ENCODE measurements at regions not wholly inside any gene's neighbourhood (a gene's known extent, or its start where the extent isn't known, plus 50 kb on each side); places are given as distances from the start of the nearest gene placed in this dataset.

DNA sequence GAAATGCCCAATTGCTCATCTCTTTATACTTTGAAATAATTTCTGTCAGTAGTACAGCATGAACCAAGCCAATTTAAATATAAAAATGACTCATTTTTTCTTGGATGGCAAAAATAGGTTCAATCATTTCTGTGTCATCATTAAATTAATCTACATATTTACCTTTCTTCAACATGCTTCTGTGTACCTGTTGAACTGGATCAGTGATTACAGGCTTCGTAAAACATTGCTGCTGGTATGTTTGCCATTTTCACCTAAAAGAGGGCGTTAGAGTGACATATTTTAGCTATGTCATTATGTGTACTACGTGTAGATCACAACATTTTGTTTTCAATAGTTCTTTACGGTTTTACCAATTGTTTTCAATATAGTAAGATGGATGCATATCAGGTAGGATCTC lies 340.5 kb upstream of the MAOA start:
- Histone ChIP-seq H3K4me3 (ENCODE audit: insufficient read length, low read depth) (no peak overlapping the region), H3K9ac (ENCODE audit: insufficient read length, low read depth) (no peak overlapping the region), H3K9me3 (ENCODE audit: insufficient read depth, low read length) (no peaks in the 10 kb centered on the region), H3K36me3 (ENCODE audit: insufficient read depth, insufficient read length, low read length) (no peaks in the 10 kb centered on the region), H3K4me1 (ENCODE audit: insufficient read depth, insufficient read length) (no peaks in the 10 kb centered on the region), H3K27me3 (ENCODE audit: insufficient read depth, insufficient read length) (no peaks in the 10 kb centered on the region)
- TF ChIP-seq YY1 (IDR thresholded peaks at IDR 0.05; ENCODE audit: insufficient read depth, insufficient read length) (no peak), ZNF274 (IDR thresholded peaks at IDR 0.05; ENCODE audit: low read depth, low read length) (no peak), SUZ12 (IDR thresholded peaks at IDR 0.05; ENCODE audit: extremely low read depth, insufficient read depth, insufficient read length) (no peak)
- DNase-seq (ENCODE audit: low read depth, low spot score), result no peak

DNA sequence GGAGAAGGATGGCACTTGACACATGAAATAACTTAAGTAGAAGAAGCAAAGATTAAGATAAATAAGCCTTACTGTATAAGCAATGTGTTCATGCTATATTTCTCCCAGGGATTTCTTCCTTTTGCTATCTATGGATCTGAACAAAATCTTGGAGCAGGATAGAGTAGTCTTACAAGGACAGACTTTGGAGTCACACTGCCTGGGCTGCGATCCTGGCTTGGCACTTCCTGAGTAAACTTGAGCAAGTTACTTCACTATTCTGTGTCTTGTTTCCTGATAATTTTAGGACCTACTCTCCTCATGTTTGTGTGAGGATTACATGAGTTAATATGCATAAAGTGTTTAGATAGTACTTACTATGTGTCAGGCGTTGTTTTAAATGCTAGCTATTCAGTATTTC lies 340.0 kb upstream of the MAOA start:
- H3K36me3 ChIP-seq (ENCODE audit: insufficient read depth, insufficient read length, low read length), result no peaks in the 10 kb centered on the region
- H3K4me1 ChIP-seq (ENCODE audit: insufficient read depth, insufficient read length), result no peaks in the 10 kb centered on the region
- no peak for TF ChIP-seq SUZ12 (IDR thresholded peaks at IDR 0.05; ENCODE audit: extremely low read depth, insufficient read depth, insufficient read length)
- TF ChIP-seq YY1 (IDR thresholded peaks at IDR 0.05; ENCODE audit: insufficient read depth, insufficient read length), result no peak
- no peak for TF ChIP-seq ZNF274 (IDR thresholded peaks at IDR 0.05; ENCODE audit: low read depth, low read length)
- H3K4me3 ChIP-seq (ENCODE audit: insufficient read length, low read depth), result no peak overlapping the region
- no peaks in the 10 kb centered on the region for H3K27me3 ChIP-seq (ENCODE audit: insufficient read depth, insufficient read length)
- DNase-seq (ENCODE audit: low read depth, low spot score), result no peak
- H3K9me3 ChIP-seq (ENCODE audit: insufficient read depth, low read length), result no peaks in the 10 kb centered on the region
- no peak overlapping the region for H3K9ac ChIP-seq (ENCODE audit: insufficient read length, low read depth)

GRCh38 chrX:43317378-43317777 lies 338.7 kb upstream of the MAOA start:
- Histone ChIP-seq H3K9me3 (ENCODE audit: insufficient read depth, low read length) (no peaks in the 10 kb centered on the region), H3K9ac (ENCODE audit: insufficient read length, low read depth) (no peak overlapping the region), H3K27me3 (ENCODE audit: insufficient read depth, insufficient read length) (no peaks in the 10 kb centered on the region), H3K36me3 (ENCODE audit: insufficient read depth, insufficient read length, low read length) (no peaks in the 10 kb centered on the region), H3K4me3 (ENCODE audit: insufficient read length, low read depth) (no peak overlapping the region), H3K4me1 (ENCODE audit: insufficient read depth, insufficient read length) (no peaks in the 10 kb centered on the region)
- no peak for DNase-seq (ENCODE audit: low read depth, low spot score)
- TF ChIP-seq ZNF274 (IDR thresholded peaks at IDR 0.05; ENCODE audit: low read depth, low read length) (no peak), SUZ12 (IDR thresholded peaks at IDR 0.05; ENCODE audit: extremely low read depth, insufficient read depth, insufficient read length) (no peak), YY1 (IDR thresholded peaks at IDR 0.05; ENCODE audit: insufficient read depth, insufficient read length) (no peak)

GRCh38 chrX:43328358-43328946 lies 327.6 kb upstream of the MAOA start:
- no peak for DNase-seq (ENCODE audit: low read depth, low spot score)
- no peak overlapping the region for H3K9ac ChIP-seq (ENCODE audit: insufficient read length, low read depth)
- no peak for TF ChIP-seq SUZ12 (IDR thresholded peaks at IDR 0.05; ENCODE audit: extremely low read depth, insufficient read depth, insufficient read length)
- no peak for TF ChIP-seq YY1 (IDR thresholded peaks at IDR 0.05; ENCODE audit: insufficient read depth, insufficient read length)
- no peak for TF ChIP-seq ZNF274 (IDR thresholded peaks at IDR 0.05; ENCODE audit: low read depth, low read length)
- no peaks in the 10 kb centered on the region for H3K36me3 ChIP-seq (ENCODE audit: insufficient read depth, insufficient read length, low read length)
- no peaks in the 10 kb centered on the region for H3K4me1 ChIP-seq (ENCODE audit: insufficient read depth, insufficient read length)
- no peaks in the 10 kb centered on the region for H3K27me3 ChIP-seq (ENCODE audit: insufficient read depth, insufficient read length)
- peaks cover 23% of the 10 kb centered on the region; the same call in 1 of the 2 replicates for H3K9me3 ChIP-seq (ENCODE audit: insufficient read depth, low read length)
- H3K4me3 ChIP-seq (ENCODE audit: insufficient read length, low read depth), result no peak overlapping the region

- no peaks in the 10 kb centered on the region for H3K4me1 ChIP-seq (ENCODE audit: insufficient read depth, insufficient read length)
- TF ChIP-seq YY1 (IDR thresholded peaks at IDR 0.05; ENCODE audit: insufficient read depth, insufficient read length), result no peak
- TF ChIP-seq SUZ12 (IDR thresholded peaks at IDR 0.05; ENCODE audit: extremely low read depth, insufficient read depth, insufficient read length), result no peak
- no peak for TF ChIP-seq ZNF274 (IDR thresholded peaks at IDR 0.05; ENCODE audit: low read depth, low read length)
- DNase-seq (ENCODE audit: low read depth, low spot score), result no peak
- H3K4me3 ChIP-seq (ENCODE audit: insufficient read length, low read depth), result no peak overlapping the region
- H3K36me3 ChIP-seq (ENCODE audit: insufficient read depth, insufficient read length, low read length), result no peaks in the 10 kb centered on the region
- no peak overlapping the region for H3K9ac ChIP-seq (ENCODE audit: insufficient read length, low read depth)
- H3K27me3 ChIP-seq (ENCODE audit: insufficient read depth, insufficient read length), result no peaks in the 10 kb centered on the region
- H3K9me3 ChIP-seq (ENCODE audit: insufficient read depth, low read length), result peaks cover 15% of the 10 kb centered on the region
Measured at GRCh38 chrX:43333543-43333942, 322.6 kb upstream of the MAOA start.

GRCh38 chrX:43345166-43345565 lies 310.9 kb upstream of the MAOA start:
- DNase-seq (ENCODE audit: low read depth, low spot score), result no peak
- Histone ChIP-seq H3K9me3 (ENCODE audit: insufficient read depth, low read length) (no peaks in the 10 kb centered on the region), H3K4me1 (ENCODE audit: insufficient read depth, insufficient read length) (no peaks in the 10 kb centered on the region), H3K4me3 (ENCODE audit: insufficient read length, low read depth) (no peak overlapping the region), H3K27me3 (ENCODE audit: insufficient read depth, insufficient read length) (no peaks in the 10 kb centered on the region), H3K36me3 (ENCODE audit: insufficient read depth, insufficient read length, low read length) (no peaks in the 10 kb centered on the region), H3K9ac (ENCODE audit: insufficient read length, low read depth) (no peak overlapping the region)
- TF ChIP-seq ZNF274 (IDR thresholded peaks at IDR 0.05; ENCODE audit: low read depth, low read length) (no peak), SUZ12 (IDR thresholded peaks at IDR 0.05; ENCODE audit: extremely low read depth, insufficient read depth, insufficient read length) (no peak), YY1 (IDR thresholded peaks at IDR 0.05; ENCODE audit: insufficient read depth, insufficient read length) (no peak)

DNA sequence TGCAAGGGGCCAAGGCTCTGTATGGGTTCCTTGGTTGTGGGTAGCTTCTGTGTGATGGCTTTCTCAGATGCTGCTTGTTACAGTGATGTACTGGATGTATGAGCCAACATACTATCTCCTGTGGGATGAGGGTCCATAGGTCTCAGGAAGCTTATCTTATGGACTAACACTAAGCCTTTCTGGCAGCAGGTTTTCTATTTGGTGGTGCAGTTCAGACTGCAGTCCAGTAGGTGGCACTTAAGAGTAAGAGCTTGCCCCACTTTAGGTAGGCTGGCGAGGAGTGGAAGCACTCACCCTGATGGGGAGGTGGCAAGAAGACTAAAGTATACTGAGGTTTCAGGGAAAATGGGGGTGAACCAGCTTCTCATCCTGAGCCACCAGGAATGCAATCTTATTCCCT lies 306.7 kb upstream of the MAOA start:
- no peaks in the 10 kb centered on the region for H3K27me3 ChIP-seq (ENCODE audit: insufficient read depth, insufficient read length)
- H3K9ac ChIP-seq (ENCODE audit: insufficient read length, low read depth), result no peak overlapping the region
- peak; percentile 46 for DNase-seq (ENCODE audit: low read depth, low spot score)

More for the DNA sequence above, 306.7 kb upstream of the MAOA start:
- H3K36me3 ChIP-seq (ENCODE audit: insufficient read depth, insufficient read length, low read length), result no peaks in the 10 kb centered on the region
- H3K9me3 ChIP-seq (ENCODE audit: insufficient read depth, low read length), result peaks cover 3% of the 10 kb centered on the region; the same call in 1 of the 2 replicates
- H3K4me1 ChIP-seq (ENCODE audit: insufficient read depth, insufficient read length), result no peaks in the 10 kb centered on the region
- no peak overlapping the region for H3K4me3 ChIP-seq (ENCODE audit: insufficient read length, low read depth)
- TF ChIP-seq SUZ12 (IDR thresholded peaks at IDR 0.05; ENCODE audit: extremely low read depth, insufficient read depth, insufficient read length) (no peak), ZNF274 (IDR thresholded peaks at IDR 0.05; ENCODE audit: low read depth, low read length) (no peak), YY1 (IDR thresholded peaks at IDR 0.05; ENCODE audit: insufficient read depth, insufficient read length) (no peak)

Measured in NT2/D1 (cell line).